Right renal cortex interstitium (tissue), 3 donors: ENCODE measurements at regions not wholly inside any gene's neighbourhood (a gene's known extent, or its start where the extent isn't known, plus 50 kb on each side); places are given as distances from the start of the nearest gene placed in this dataset.
"Not testable (repeated sequence)": the region's sequence is repeated elsewhere in the genome, so short reads cannot be mapped to it uniquely, and the experiment has no call there.

Experiments used
- DNase-seq, 3 donors: peaks; one replicate each; pipeline ENCODE4 v3.0.0-alpha.2; 2013; ENCODE audit warnings: low read depth in 3 of 3, low spot score in 2 of 3

GRCh38 chr13:90502153-90502552, 845.3 kb upstream of the MIR17HG start:
- DNase-seq = no peak

DNA sequence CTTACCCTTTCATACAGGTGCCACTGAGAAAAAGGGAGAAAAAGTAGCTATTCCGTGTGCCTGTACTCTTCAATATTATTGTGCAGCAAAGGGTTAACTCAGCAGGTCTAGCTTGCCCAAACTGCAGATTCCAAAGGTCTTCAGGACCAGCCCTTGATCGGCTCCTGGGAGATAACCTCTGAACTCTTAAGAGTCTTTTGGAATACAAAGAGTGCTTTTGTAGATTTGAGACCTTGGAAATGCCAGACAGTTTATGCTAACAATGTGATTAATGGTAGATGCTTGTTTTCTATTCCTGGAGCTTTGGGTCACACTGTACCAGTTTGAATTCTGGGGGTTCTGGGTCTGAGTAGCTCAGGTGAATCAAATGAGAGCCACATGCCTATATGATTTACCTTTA, 844.7 kb upstream of the MIR17HG start:
- DNase-seq = no peak

GRCh38 chr13:90510319-90510718, 837.2 kb upstream of the MIR17HG start:
- no peak for DNase-seq

- no peak for DNase-seq
These were observed 835.6 kb upstream of the MIR17HG start for GRCh38 chr13:90511903-90512302.

GRCh38 chr13:90514712-90515111, 832.8 kb upstream of the MIR17HG start:
- DNase-seq = not testable (repeated sequence)

GRCh38 chr13:90518417-90518816, 829.1 kb upstream of the MIR17HG start:
- DNase-seq = no peak

GRCh38 chr13:90519157-90519556, 828.3 kb upstream of the MIR17HG start:
- DNase-seq = no peak

- DNase-seq = no peak
These were observed 820.8 kb upstream of the MIR17HG start for GRCh38 chr13:90526711-90527110.

- DNase-seq = no peak
These were observed 815.7 kb upstream of the MIR17HG start for GRCh38 chr13:90531744-90532143.

- DNase-seq = no peak
These were observed 814.5 kb upstream of the MIR17HG start for GRCh38 chr13:90532861-90533492.

- DNase-seq = no peak
These were observed 813.6 kb upstream of the MIR17HG start for GRCh38 chr13:90533866-90534265.

GRCh38 chr13:90534617-90535370, 812.7 kb upstream of the MIR17HG start:
- no peak for DNase-seq

GRCh38 chr13:90535421-90535820, 812.1 kb upstream of the MIR17HG start:
- no peak for DNase-seq

DNA sequence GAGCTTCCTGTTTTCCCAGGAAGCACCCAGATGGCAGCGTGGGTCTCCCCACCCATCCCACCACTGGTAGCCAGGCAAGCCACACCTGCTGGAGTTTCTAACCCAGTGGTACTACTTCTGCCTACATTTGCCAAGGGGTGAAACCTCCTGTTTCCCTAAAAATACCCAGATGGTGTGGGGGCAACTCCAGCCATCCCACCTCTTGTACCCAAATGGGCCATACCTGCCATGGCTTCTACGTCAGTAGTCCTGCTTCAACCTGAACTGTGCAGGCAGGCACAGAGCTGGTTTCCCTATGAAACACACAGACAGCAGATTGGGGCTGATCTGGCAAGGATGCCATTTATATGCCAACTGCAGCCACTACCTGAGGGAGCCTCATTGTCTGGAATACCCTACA, 809.4 kb upstream of the MIR17HG start:
- DNase-seq = no peak

DNA sequence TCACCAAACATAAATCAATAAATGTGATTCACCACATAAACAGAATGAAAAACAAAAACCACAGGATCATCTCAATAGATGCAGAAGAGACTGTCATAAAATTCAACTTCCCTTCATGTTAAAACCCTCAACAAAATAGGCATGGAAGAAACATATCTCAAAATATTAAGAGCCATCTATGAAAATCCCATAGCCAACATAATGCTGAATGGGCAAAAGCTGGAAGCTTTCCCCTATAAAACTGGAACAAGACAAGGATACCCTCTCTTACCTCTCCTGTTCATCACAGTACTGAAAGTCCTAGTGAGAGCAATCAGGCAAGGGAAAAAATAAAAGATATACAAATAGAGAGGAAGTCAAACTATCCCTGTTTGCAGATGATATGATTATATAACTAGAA, 806.1 kb upstream of the MIR17HG start:
- no peak for DNase-seq

DNA sequence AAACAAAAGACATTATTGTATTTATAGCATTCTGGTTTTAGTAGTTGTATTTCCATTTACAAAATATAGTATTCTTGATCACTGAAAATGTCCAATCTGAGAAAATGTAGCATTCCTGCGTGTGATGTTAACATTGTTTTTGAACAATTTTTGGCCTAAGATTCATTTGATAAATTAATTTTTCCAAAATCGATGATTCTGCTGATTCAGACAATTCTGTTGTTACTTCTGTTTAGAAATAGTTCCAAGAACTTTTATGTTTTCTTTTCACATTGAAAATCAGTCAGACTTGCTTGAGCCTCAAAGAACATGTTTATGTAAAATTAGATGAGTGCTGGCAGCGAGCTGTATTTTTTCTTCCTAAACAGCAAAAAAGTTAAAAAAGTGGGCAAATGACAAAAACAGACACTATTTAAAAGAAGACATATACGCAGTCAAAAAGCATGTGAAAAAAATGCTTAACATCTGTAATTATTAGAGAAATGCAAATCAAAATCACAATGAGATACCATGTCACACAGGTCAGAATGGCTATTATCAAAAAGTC, 804.5 kb upstream of the MIR17HG start:
- DNase-seq = no peak

DNA sequence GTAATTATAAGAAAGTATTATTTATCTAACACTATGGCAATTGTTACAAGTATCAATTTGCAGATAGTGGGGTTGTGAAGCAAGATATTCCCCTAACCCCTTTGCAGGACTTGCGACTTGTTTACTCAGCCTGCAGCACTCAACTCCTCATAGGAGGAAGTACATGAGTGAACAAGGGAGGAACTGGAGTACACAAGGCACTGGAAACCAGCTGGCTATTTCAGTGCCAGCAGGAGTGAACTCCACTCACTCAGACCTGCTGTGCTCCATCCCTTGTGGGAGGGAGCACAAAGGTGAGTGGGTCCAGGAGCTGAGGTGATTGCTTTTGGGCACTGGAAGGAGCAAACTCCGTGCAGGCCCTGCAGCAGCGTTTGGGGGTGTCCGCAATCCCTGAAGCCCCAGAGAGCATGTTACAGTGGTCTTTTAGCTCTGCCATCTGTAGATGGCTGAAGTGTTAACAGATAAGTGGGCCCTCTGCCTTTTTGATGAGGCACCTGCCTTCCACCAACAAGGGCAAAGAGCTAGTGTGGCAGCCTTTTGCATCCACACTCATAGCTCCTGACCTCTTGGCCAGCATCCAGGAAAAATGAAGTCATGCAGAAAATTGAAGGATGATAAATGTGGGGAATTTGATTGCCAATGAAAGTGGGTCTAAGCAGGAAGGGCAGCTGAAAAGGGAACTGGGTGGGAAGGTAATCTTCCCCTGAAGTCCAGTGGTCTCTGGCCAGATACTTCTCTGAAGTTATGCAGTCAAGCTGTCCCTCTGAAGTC, 802.2 kb upstream of the MIR17HG start:
- no peak for DNase-seq

DNA sequence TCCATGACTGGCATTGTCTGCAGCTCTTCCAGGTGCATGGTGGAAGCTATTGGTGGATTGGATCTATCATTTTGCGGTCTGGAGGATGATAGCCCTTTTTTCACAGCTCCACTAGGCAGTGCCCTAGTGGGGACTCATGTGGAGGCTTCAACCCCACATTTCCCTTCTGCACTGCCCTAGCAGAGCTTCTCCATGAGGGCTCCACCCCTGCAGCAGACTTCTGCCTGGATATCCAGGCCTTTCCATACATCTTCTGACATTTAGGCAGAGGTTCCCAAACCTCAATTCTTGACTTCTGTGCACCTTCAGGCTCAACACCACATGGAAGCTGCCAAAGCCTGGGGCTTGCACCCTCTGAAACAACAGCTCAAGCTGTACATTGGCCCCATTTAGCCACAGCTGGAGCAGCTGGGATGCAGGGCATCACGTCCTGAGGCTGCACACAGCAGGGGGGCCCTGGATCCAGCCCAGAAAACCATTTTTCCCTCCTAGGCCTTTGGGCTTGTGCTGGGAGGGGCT, 800.2 kb upstream of the MIR17HG start:
- DNase-seq = no peak

DNA sequence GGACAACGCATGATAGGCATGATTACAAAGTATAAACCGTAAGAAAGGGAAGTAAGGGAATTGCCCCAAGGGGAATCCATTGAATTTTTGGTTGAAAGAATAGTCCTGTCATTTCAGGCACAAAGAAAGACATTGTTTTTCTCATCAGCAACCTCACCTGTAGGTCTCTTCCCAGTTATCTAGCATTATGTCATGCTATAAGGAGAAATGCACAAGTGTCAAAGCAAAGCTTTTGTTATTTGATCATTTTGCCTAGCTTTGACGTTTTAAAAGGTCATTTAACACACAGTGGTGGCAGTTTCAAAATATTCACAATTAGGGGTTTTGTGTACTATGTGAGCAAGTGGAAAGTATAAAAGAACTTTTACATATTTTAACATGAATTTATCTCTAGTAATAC, 796.2 kb upstream of the MIR17HG start:
- DNase-seq = no peak

GRCh38 chr13:90552702-90553101, 794.8 kb upstream of the MIR17HG start:
- DNase-seq = no peak

- no peak for DNase-seq
These were observed 794.3 kb upstream of the MIR17HG start for GRCh38 chr13:90553159-90553558.
